Activated T-cell treated with anti-CD3 and anti-CD28 coated beads for 4 hours (primary cell): ENCODE measurements at regions not wholly inside any gene's neighbourhood (a gene's known extent, or its start where the extent isn't known, plus 50 kb on each side); places are given as distances from the start of the nearest gene placed in this dataset.

ENCODE experiments used
- DNase-seq: peaks from one replicate; pipeline ENCODE4 v3.0.0-alpha.2; 2020

GRCh38 chr21:17441370-17441769, 71.5 kb upstream of the CXADR start:
- no peak for DNase-seq

- DNase-seq: no peak
Observed at GRCh38 chr21:17442165-17442564, 70.7 kb upstream of the CXADR start.

- no peak for DNase-seq
Observed at GRCh38 chr21:17444828-17445227, 68.0 kb upstream of the CXADR start.

GRCh38 chr21:17446737-17447136, 66.1 kb upstream of the CXADR start:
- no peak for DNase-seq

GRCh38 chr21:17449701-17450100, 63.1 kb upstream of the CXADR start:
- no peak for DNase-seq

- DNase-seq: no peak
Observed at GRCh38 chr21:17451364-17451891, 61.4 kb upstream of the CXADR start.

GRCh38 chr21:17454315-17455027, 58.4 kb upstream of the CXADR start:
- no peak for DNase-seq

GRCh38 chr21:17455028-17455353, 57.9 kb upstream of the CXADR start:
- no peak for DNase-seq

GRCh38 chr21:17455451-17455850, 57.4 kb upstream of the CXADR start:
- DNase-seq: no peak

GRCh38 chr21:17458279-17458678, 54.6 kb upstream of the CXADR start:
- no peak for DNase-seq

GRCh38 chr21:17460094-17460493, 52.7 kb upstream of the CXADR start:
- DNase-seq: no peak

GRCh38 chr21:17461014-17461413, 51.8 kb upstream of the CXADR start:
- DNase-seq: no peak

- DNase-seq: no peak
Observed at GRCh38 chr21:17461582-17461981, 51.3 kb upstream of the CXADR start.

GRCh38 chr21:17462276-17462981, 50.4 kb upstream of the CXADR start:
- DNase-seq: no peak
